Inflammatory macrophage treated with lipopolysaccharide for 1 hour (primary cell): ENCODE measurements at regions not wholly inside any gene's neighbourhood (a gene's known extent, or its start where the extent isn't known, plus 50 kb on each side); places are given as distances from the start of the nearest gene placed in this dataset.
"Not testable (repeated sequence)": the region's sequence is repeated elsewhere in the genome, so short reads cannot be mapped to it uniquely, and the experiment has no call there.

Source experiments
- DNase-seq, 2 donors: peaks; one replicate each; pipeline ENCODE4 v3.0.0-alpha.2; 2020 to 2022

GRCh38 chr4:170940043-170940724 lies 850.4 kb upstream of the AADAT start:
- no peak for DNase-seq

- no peak for DNase-seq
These were observed 848.8 kb upstream of the AADAT start for GRCh38 chr4:170938588-170938987.

GRCh38 chr4:170931321-170931720 lies 841.6 kb upstream of the AADAT start:
- DNase-seq, result no peak

- no peak for DNase-seq
These were observed 798.9 kb upstream of the AADAT start for GRCh38 chr4:170888660-170889059.

- no peak for DNase-seq
These were observed 797.6 kb upstream of the AADAT start for GRCh38 chr4:170887396-170887795.

- no peak for DNase-seq
These were observed 795.3 kb upstream of the AADAT start for GRCh38 chr4:170884969-170885570.

- not testable (repeated sequence) for DNase-seq
These were observed 791.9 kb upstream of the AADAT start for GRCh38 chr4:170881646-170882045.

GRCh38 chr4:170875868-170876267 lies 786.1 kb upstream of the AADAT start:
- DNase-seq, result no peak

- DNase-seq, result peak in 1 of 2 donors; percentile 3
These were observed 783.0 kb upstream of the AADAT start for GRCh38 chr4:170872794-170873193.

GRCh38 chr4:170868170-170868569 lies 778.4 kb upstream of the AADAT start:
- no peak for DNase-seq

GRCh38 chr4:170854097-170854496 lies 764.3 kb upstream of the AADAT start:
- DNase-seq, result no peak

GRCh38 chr4:170853422-170854021 lies 763.8 kb upstream of the AADAT start:
- DNase-seq, result peak; percentile 2 to 47

GRCh38 chr4:170849969-170850368 lies 760.2 kb upstream of the AADAT start:
- no peak for DNase-seq

GRCh38 chr4:170827562-170828274 lies 738.0 kb upstream of the AADAT start:
- no peak for DNase-seq

GRCh38 chr4:170818786-170819185 lies 729.0 kb upstream of the AADAT start:
- DNase-seq, result no peak

GRCh38 chr4:170805352-170805751 lies 715.6 kb upstream of the AADAT start:
- DNase-seq, result no peak

- no peak for DNase-seq
These were observed 715.2 kb upstream of the AADAT start for GRCh38 chr4:170804930-170805329.

- DNase-seq, result no peak
These were observed 713.7 kb upstream of the AADAT start for GRCh38 chr4:170803492-170803891.

GRCh38 chr4:170801771-170802170 lies 712.0 kb upstream of the AADAT start:
- no peak for DNase-seq

- DNase-seq, result no peak
These were observed 704.8 kb upstream of the AADAT start for GRCh38 chr4:170794525-170794924.

- not testable (repeated sequence) for DNase-seq
These were observed 698.8 kb upstream of the AADAT start for GRCh38 chr4:170788540-170789051.

GRCh38 chr4:170777663-170778062 lies 687.9 kb upstream of the AADAT start:
- no peak for DNase-seq

GRCh38 chr4:170776983-170777382 lies 687.2 kb upstream of the AADAT start:
- no peak for DNase-seq

- no peak for DNase-seq
These were observed 686.1 kb upstream of the AADAT start for GRCh38 chr4:170775851-170776250.
